SK-N-SH (cell line): ENCODE measurements at regions not wholly inside any gene's neighbourhood (a gene's known extent, or its start where the extent isn't known, plus 50 kb on each side); places are given as distances from the start of the nearest gene placed in this dataset.

ENCODE experiments used
- CTCF ChIA-PET: fragments of 300-600, 350-600 bp; formaldehyde crosslinking; extraction: SDS; loops from one replicate; lab custom pipeline; 2021; lab: Yijun Ruan, JAX
- POLR2A ChIA-PET: fragments of 350-600 bp; sonication (Branson Sonifier 250); formaldehyde crosslinking; extraction: SDS; loops from one replicate; lab custom pipeline; 2020; ENCODE audit warnings: antibody characterized with exemption, inconsistent platforms; lab: Yijun Ruan, JAX
- DNase-seq: peaks from one replicate; pipeline ENCODE4 v3.0.0; 2012
- H2AFZ ChIP-seq: fragments of 200-600 bp; sonication (generic); 2 replicates; pipeline ENCODE4 v1.8.1; 2016; ENCODE audit warnings: antibody characterized with exemption, mild to moderate bottlenecking, low read depth
- H3F3A ChIP-seq: fragments of 200-600 bp; sonication (generic); replicated peaks from 2 replicates; pipeline ENCODE3; 2016; ENCODE audit warnings: antibody characterized with exemption, mild to moderate bottlenecking; ENCODE audit not compliant: insufficient read depth
- H3K27ac ChIP-seq, 2 experiments: fragments of 200-500 bp in 1 of 2; fragments of 200-600 bp in 1 of 2; sonication (Bioruptor generic) in 1 of 2; sonication (generic), shearing (Covaris generic) in 1 of 2; 2 replicates each; pipeline versions ENCODE4 v1.5.1 to v1.6.1; 2014 to 2016; ENCODE audit warnings: low read depth in 2 of 2, inconsistent platforms in 1 of 2, low read length in 1 of 2, mild to moderate bottlenecking in 1 of 2, mixed read lengths in 1 of 2
- H3K27me3 ChIP-seq: fragments of 200-600 bp; sonication (generic), shearing (Covaris generic); 2 replicates; pipeline ENCODE4 v1.6.1; 2016; ENCODE audit warnings: mixed run types; ENCODE audit not compliant: insufficient read depth
- H3K36me3 ChIP-seq, 2 experiments: fragments of 200-500 bp in 1 of 2; fragments of 200-600 bp in 1 of 2; sonication (Bioruptor generic) in 1 of 2; sonication (generic) in 1 of 2; replicated peaks in 1 of 2; 2 replicates each; pipeline versions ENCODE3 to v1.5.1; 2014 to 2016; ENCODE audit warnings: low read length in 1 of 2, mild to moderate bottlenecking in 1 of 2; ENCODE audit not compliant: insufficient read depth in 2 of 2, control insufficient read depth in 1 of 2
- H3K4me1 ChIP-seq, 2 experiments: fragments of 200-500 bp in 1 of 2; fragments of 200-600 bp in 1 of 2; sonication (Bioruptor generic) in 1 of 2; sonication (generic), shearing (Covaris generic) in 1 of 2; 2 replicates each; pipeline versions ENCODE4 v1.5.1 to v1.6.1; 2014 to 2016; ENCODE audit warnings: low read depth in 1 of 2, low read length in 1 of 2, mixed run types in 1 of 2; ENCODE audit not compliant: insufficient read depth in 2 of 2, control insufficient read depth in 1 of 2
- H3K4me2 ChIP-seq: fragments of 200-600 bp; sonication (generic), shearing (Covaris generic); 2 replicates; pipeline ENCODE4 v1.6.1; 2017; ENCODE audit warnings: mixed run types
- H3K4me3 ChIP-seq, 2 experiments: fragments of 200-500 bp in 1 of 2; fragments of 200-600 bp in 1 of 2; sonication (Bioruptor generic) in 1 of 2; sonication (generic), shearing (Covaris generic) in 1 of 2; 2 replicates each; pipeline versions ENCODE4 v1.5.1 to v1.8.1; 2014 to 2016; ENCODE audit warnings: low read depth in 2 of 2, inconsistent platforms in 1 of 2, low read length in 1 of 2, mild to moderate bottlenecking in 1 of 2, mixed read lengths in 1 of 2, moderate library complexity in 1 of 2
- H3K79me2 ChIP-seq: fragments of 200-600 bp; sonication (generic); 2 replicates; pipeline ENCODE4 v1.8.1; 2017; ENCODE audit warnings: mild to moderate bottlenecking; ENCODE audit not compliant: insufficient read depth
- H3K9ac ChIP-seq: fragments of 200-600 bp; sonication (generic); 2 replicates; pipeline ENCODE4 v1.6.1; 2017; ENCODE audit warnings: mixed run types
- H3K9me2 ChIP-seq: fragments of 200-600 bp; sonication (generic); 2 replicates; pipeline ENCODE4 v1.6.1; 2017; ENCODE audit warnings: mixed run types
- H3K9me3 ChIP-seq: fragments of 200-600 bp; sonication (generic); 2 replicates; pipeline ENCODE4 v1.6.1; 2017; ENCODE audit warnings: mixed run types, mild to moderate bottlenecking, moderate library complexity
- H4K20me1 ChIP-seq: fragments of 200-600 bp; sonication (generic); 2 replicates; pipeline ENCODE4 v1.6.1; 2017; ENCODE audit warnings: mild to moderate bottlenecking, mixed run types; ENCODE audit not compliant: insufficient read depth
- CHD2 ChIP-seq: fragments of 150-350 bp; IDR thresholded peaks from 2 replicates; pipeline ENCODE4 v1.6.1; 2018; ENCODE audit warnings: low read length; ENCODE audit not compliant: partially characterized antibody
- ELF1 ChIP-seq: IDR thresholded peaks from 2 replicates; pipeline ENCODE4 v1.4.0; 2012
- EP300 ChIP-seq, 2 experiments: IDR thresholded peaks; 2 replicates each; pipeline versions ENCODE4 v1.4.0 to v1.6.1; 2012; ENCODE audit warnings: borderline replicate concordance in 1 of 2, low read depth in 1 of 2, low read length in 1 of 2
- EZH2phosphoT487 ChIP-seq: fragments of 200-600 bp; sonication (generic); IDR thresholded peaks from 2 replicates; pipeline ENCODE4 v1.6.1; 2017; ENCODE audit warnings: low read depth, mixed run types, mild to moderate bottlenecking, antibody characterized with exemption, moderate library complexity, borderline replicate concordance
- FOSL2 ChIP-seq: IDR thresholded peaks from 2 replicates; pipeline ENCODE4 v1.4.0; 2012; ENCODE audit warnings: low read depth, mild to moderate bottlenecking, moderate library complexity, borderline replicate concordance
- FOXJ3 ChIP-seq: sonication (generic); formaldehyde crosslinking; IDR thresholded peaks from 2 replicates; pipeline ENCODE4 v1.5.1; 2020; ENCODE audit warnings: mild to moderate bottlenecking, missing genetic modification reagents
- GATA2 ChIP-seq: sonication (generic); formaldehyde crosslinking; IDR thresholded peaks from 2 replicates; pipeline ENCODE4 v1.5.0; 2020; ENCODE audit warnings: mild to moderate bottlenecking, missing genetic modification reagents
- JUND ChIP-seq: IDR thresholded peaks from 2 replicates; pipeline ENCODE4 v1.4.0; 2012
- NFIC ChIP-seq: IDR thresholded peaks from 2 replicates; pipeline ENCODE4 v1.4.0; 2012; ENCODE audit warnings: borderline replicate concordance
- NRF1 ChIP-seq: IDR thresholded peaks from 2 replicates; pipeline ENCODE4 v1.6.1; 2012; ENCODE audit warnings: low read depth, mild to moderate bottlenecking, low read length
- POLR2AphosphoS5 ChIP-seq: IDR thresholded peaks from 2 replicates; pipeline ENCODE4 v1.6.1; 2012; ENCODE audit warnings: low read depth, low read length
- RCOR1 ChIP-seq: fragments of 150-350 bp; IDR thresholded peaks from 2 replicates; pipeline ENCODE4 v1.6.1; 2017; ENCODE audit warnings: antibody characterized with exemption, low read length
- RXRA ChIP-seq: IDR thresholded peaks from 2 replicates; pipeline ENCODE4 v1.4.0; 2012; ENCODE audit warnings: low read depth, mild to moderate bottlenecking, borderline replicate concordance
- SIN3A ChIP-seq: IDR thresholded peaks from 2 replicates; pipeline ENCODE4 v1.6.1; 2012; ENCODE audit warnings: low read depth, mild to moderate bottlenecking, low read length, moderate library complexity, borderline replicate concordance
- TAF1 ChIP-seq: IDR thresholded peaks from 2 replicates; pipeline ENCODE4 v1.6.1; 2012; ENCODE audit warnings: low read depth, mild to moderate bottlenecking, low read length, moderate library complexity, borderline replicate concordance
- TCF12 ChIP-seq: IDR thresholded peaks from 2 replicates; pipeline ENCODE4 v1.4.0; 2012
- WGBS: methylation state at CpG from one replicate; pipeline ENCODE4 v1.1.6; 2017; ENCODE audit warnings: low lambda C conversion rate; 5-methylcytosine and 5-hydroxymethylcytosine counted together
- TF ChIP-seq, protein P1 (sequence below): IDR thresholded peaks from 2 replicates; pipeline ENCODE4 v1.6.1; 2012; ENCODE audit warnings: mild to moderate bottlenecking, low read depth, low read length, moderate library complexity
- TF ChIP-seq, protein P2 (sequence below): IDR thresholded peaks from 2 replicates; pipeline ENCODE4 v1.4.0; 2012; ENCODE audit warnings: low read depth, borderline replicate concordance
- TF ChIP-seq, protein P3 (sequence below): fragments of 150-350 bp; IDR thresholded peaks from 2 replicates; pipeline ENCODE4 v1.6.1; 2017; ENCODE audit warnings: antibody characterized with exemption, low read length, low read depth, borderline replicate concordance

DNA sequence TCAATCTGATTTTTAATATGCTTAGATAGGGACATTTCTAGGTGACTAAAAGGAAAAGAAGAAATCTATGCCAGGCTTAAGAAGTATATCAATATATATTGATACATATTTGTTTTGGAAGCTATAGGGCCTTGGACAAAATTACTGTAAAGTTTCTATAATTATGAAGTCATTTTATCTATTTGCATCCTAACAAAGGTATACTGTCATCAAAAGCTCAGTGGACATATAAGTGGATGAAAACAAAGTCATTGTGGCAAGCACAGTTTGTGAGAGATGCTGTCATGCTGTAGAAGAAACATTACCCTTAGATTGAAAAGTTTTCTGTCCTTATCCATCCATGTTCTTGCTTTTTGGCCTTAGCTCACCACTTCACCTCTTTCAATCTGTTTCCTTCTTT, 140.3 kb upstream of the SPEF2 start:
- no peak for DNase-seq
- no peak overlapping the region for H3K4me3 ChIP-seq
- H3K27me3 ChIP-seq: no peaks in the 10 kb centered on the region
- no peak overlapping the region for H3K4me2 ChIP-seq
- ChIA-PET CTCF (interaction anchor here (0.6 to 0.8 kb wide), 2 partner anchors 41 to 200 kb away, joined by 3 read pairs; no protein-coding TSS in a partner anchor), POLR2A (no interaction called here)
- no peaks in the 10 kb centered on the region; a peak in 1 of 4 replicates for H3K4me1 ChIP-seq
- H3F3A ChIP-seq: no peaks in the 10 kb centered on the region
- no peaks in the 10 kb centered on the region for H3K79me2 ChIP-seq
- no peaks in the 10 kb centered on the region for H3K9me2 ChIP-seq
- H3K9ac ChIP-seq: no peak overlapping the region
- no peaks in the 10 kb centered on the region for H3K9me3 ChIP-seq
- no peak overlapping the region for H2AFZ ChIP-seq
- H4K20me1 ChIP-seq: no peaks in the 10 kb centered on the region
- no peaks in the 10 kb centered on the region for H3K36me3 ChIP-seq
- peak overlapping the region in 1 of 2 experiments; percentile 78; a peak in 1 of 4 replicates for H3K27ac ChIP-seq
- TF ChIP-seq CHD2 (no peak), SIN3A (no peak), ELF1 (no peak), FOXJ3 (no peak), GATA2 (no peak), RCOR1 (no peak), NFIC (no peak), POLR2AphosphoS5 (no peak), EZH2phosphoT487 (no peak), FOSL2 (no peak)
- TF ChIP-seq, protein P1, sequence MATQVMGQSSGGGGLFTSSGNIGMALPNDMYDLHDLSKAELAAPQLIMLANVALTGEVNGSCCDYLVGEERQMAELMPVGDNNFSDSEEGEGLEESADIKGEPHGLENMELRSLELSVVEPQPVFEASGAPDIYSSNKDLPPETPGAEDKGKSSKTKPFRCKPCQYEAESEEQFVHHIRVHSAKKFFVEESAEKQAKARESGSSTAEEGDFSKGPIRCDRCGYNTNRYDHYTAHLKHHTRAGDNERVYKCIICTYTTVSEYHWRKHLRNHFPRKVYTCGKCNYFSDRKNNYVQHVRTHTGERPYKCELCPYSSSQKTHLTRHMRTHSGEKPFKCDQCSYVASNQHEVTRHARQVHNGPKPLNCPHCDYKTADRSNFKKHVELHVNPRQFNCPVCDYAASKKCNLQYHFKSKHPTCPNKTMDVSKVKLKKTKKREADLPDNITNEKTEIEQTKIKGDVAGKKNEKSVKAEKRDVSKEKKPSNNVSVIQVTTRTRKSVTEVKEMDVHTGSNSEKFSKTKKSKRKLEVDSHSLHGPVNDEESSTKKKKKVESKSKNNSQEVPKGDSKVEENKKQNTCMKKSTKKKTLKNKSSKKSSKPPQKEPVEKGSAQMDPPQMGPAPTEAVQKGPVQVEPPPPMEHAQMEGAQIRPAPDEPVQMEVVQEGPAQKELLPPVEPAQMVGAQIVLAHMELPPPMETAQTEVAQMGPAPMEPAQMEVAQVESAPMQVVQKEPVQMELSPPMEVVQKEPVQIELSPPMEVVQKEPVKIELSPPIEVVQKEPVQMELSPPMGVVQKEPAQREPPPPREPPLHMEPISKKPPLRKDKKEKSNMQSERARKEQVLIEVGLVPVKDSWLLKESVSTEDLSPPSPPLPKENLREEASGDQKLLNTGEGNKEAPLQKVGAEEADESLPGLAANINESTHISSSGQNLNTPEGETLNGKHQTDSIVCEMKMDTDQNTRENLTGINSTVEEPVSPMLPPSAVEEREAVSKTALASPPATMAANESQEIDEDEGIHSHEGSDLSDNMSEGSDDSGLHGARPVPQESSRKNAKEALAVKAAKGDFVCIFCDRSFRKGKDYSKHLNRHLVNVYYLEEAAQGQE: no peak
- TF ChIP-seq, protein P2, sequence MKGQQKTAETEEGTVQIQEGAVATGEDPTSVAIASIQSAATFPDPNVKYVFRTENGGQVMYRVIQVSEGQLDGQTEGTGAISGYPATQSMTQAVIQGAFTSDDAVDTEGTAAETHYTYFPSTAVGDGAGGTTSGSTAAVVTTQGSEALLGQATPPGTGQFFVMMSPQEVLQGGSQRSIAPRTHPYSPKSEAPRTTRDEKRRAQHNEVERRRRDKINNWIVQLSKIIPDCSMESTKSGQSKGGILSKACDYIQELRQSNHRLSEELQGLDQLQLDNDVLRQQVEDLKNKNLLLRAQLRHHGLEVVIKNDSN: no peak
- TF ChIP-seq, all 33 proteins: peak for 0

DNA sequence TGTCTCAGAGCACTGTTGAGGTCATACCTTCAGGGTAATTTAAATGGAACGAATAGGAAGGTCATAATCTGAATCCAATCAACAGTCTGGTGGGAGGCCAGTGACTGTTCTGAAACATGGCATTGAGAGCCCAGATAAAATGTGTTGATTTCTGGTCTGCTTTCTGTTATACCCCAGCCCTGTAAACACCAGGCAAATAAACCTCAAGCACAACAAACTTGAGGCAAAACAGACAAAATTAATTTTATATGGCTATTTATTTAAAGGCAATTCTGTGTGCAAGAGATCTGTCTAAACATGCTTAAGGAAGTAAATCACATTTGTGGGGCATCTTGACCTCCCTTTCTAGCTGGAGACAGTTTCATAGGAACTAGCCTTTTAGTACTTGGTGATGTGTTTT, 140.9 kb upstream of the SPEF2 start:
- Histone ChIP-seq H3K79me2 (no peaks in the 10 kb centered on the region), H3F3A (no peaks in the 10 kb centered on the region), H3K9ac (no peak overlapping the region), H3K4me1 (no peaks in the 10 kb centered on the region; a peak in 1 of 4 replicates), H4K20me1 (no peaks in the 10 kb centered on the region), H2AFZ (no peak overlapping the region), H3K4me3 (no peak overlapping the region), H3K4me2 (no peak overlapping the region), H3K27ac (peak overlapping the region in 1 of 2 experiments; percentile 78; a peak in 2 of 4 replicates), H3K9me2 (no peaks in the 10 kb centered on the region), H3K27me3 (no peaks in the 10 kb centered on the region), H3K9me3 (no peaks in the 10 kb centered on the region), H3K36me3 (no peaks in the 10 kb centered on the region)
- WGBS: 0% methylated on average over 1 of the region's 1 CpG
- peak; percentile 44 for DNase-seq
- ChIA-PET POLR2A (no interaction called here), CTCF (interaction anchor here (0.8 kb wide), 1 partner anchor 40 kb away, joined by 3 read pairs; no protein-coding TSS in a partner anchor)
- TF ChIP-seq EP300 (IDR thresholded peaks at IDR 0.05; ENCODE audit: borderline replicate concordance in 1 of 2, low read depth in 1 of 2, low read length in 1 of 2) (peak in 1 of 2 experiments; percentile 64; a peak in 2 of 4 replicates), FOXJ3 (peak; percentile 63; the same call in 1 of the 2 replicates), ELF1 (no peak), RXRA (no peak), NRF1 (no peak), POLR2AphosphoS5 (no peak), TCF12 (peak; percentile 12; the same call in 1 of the 2 replicates), FOSL2 (no peak), TAF1 (no peak), JUND (no peak)
- TF ChIP-seq, protein P2: no peak
- TF ChIP-seq, protein P3, sequence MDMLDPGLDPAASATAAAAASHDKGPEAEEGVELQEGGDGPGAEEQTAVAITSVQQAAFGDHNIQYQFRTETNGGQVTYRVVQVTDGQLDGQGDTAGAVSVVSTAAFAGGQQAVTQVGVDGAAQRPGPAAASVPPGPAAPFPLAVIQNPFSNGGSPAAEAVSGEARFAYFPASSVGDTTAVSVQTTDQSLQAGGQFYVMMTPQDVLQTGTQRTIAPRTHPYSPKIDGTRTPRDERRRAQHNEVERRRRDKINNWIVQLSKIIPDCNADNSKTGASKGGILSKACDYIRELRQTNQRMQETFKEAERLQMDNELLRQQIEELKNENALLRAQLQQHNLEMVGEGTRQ: no peak
